PFSK-1 (cell line): ENCODE measurements at regions not wholly inside any gene's neighbourhood (a gene's known extent, or its start where the extent isn't known, plus 50 kb on each side); places are given as distances from the start of the nearest gene placed in this dataset.

Experiments used
- FOXP2 ChIP-seq: optimal IDR thresholded peaks from 2 replicates; pipeline ENCODE3; 2011; ENCODE audit warnings: borderline replicate concordance, control low read depth, inconsistent platforms; ENCODE audit not compliant: insufficient read depth; ENCODE audit errors: extremely low read length, extremely low read depth
- POLR2AphosphoS5 ChIP-seq: IDR thresholded peaks from 2 replicates; pipeline ENCODE4 v1.6.1; 2012; ENCODE audit warnings: low read depth, mild to moderate bottlenecking, control low read depth, low read length, moderate library complexity
- REST ChIP-seq, 2 experiments: IDR thresholded peaks; 2 replicates each; pipeline versions ENCODE4 v1.6.1 to v1.8.0; 2011 to 2012; ENCODE audit warnings: low read depth in 2 of 2, low read length in 2 of 2, control low read depth in 1 of 2, inconsistent platforms in 1 of 2, mild to moderate bottlenecking in 1 of 2, moderate library complexity in 1 of 2; ENCODE audit not compliant: insufficient read depth in 1 of 2
- SIN3A ChIP-seq: IDR thresholded peaks from 2 replicates; pipeline ENCODE4 v1.6.1; 2012; ENCODE audit warnings: mild to moderate bottlenecking, low read length, moderate library complexity, borderline replicate concordance; ENCODE audit not compliant: insufficient read depth
- TAF1 ChIP-seq: IDR thresholded peaks from 2 replicates; pipeline ENCODE4 v1.6.1; 2012; ENCODE audit warnings: low read length, control low read depth, borderline replicate concordance; ENCODE audit not compliant: insufficient read depth

DNA sequence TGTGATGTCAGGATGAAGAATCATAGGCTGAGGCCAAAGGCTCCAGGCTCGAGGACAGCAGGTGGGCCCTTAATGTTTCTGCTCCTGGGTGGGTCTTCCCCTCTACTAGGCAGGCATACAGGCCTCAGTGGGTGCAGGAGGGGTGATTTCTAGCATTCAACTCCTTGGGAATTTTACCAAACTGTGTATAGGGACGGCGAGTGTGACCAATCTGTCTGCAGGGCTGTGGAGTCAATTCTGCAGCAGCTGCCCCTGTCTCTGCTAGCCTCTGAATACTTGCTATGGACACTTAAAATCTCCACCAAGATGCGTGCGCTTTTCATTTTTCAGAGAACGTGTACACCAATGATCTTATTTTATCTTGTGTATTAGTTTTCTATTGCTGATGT lies 115.5 kb downstream of the WDR11 start:
- TF ChIP-seq REST (IDR thresholded peaks at IDR 0.05; ENCODE audit: insufficient read depth in 1 of 2, low read depth in 2 of 2, low read length in 2 of 2), result no peak
- TF ChIP-seq FOXP2, result no peak
- TF ChIP-seq SIN3A, result no peak
- TF ChIP-seq POLR2AphosphoS5, result no peak
- no peak for TF ChIP-seq TAF1

GRCh38 chr10:120969219-120969645 lies 118.1 kb downstream of the WDR11 start:
- no peak for TF ChIP-seq REST (IDR thresholded peaks at IDR 0.05; ENCODE audit: insufficient read depth in 1 of 2, low read depth in 2 of 2, low read length in 2 of 2)
- TF ChIP-seq POLR2AphosphoS5, result no peak
- TF ChIP-seq TAF1, result no peak
- no peak for TF ChIP-seq FOXP2
- TF ChIP-seq SIN3A, result no peak

DNA sequence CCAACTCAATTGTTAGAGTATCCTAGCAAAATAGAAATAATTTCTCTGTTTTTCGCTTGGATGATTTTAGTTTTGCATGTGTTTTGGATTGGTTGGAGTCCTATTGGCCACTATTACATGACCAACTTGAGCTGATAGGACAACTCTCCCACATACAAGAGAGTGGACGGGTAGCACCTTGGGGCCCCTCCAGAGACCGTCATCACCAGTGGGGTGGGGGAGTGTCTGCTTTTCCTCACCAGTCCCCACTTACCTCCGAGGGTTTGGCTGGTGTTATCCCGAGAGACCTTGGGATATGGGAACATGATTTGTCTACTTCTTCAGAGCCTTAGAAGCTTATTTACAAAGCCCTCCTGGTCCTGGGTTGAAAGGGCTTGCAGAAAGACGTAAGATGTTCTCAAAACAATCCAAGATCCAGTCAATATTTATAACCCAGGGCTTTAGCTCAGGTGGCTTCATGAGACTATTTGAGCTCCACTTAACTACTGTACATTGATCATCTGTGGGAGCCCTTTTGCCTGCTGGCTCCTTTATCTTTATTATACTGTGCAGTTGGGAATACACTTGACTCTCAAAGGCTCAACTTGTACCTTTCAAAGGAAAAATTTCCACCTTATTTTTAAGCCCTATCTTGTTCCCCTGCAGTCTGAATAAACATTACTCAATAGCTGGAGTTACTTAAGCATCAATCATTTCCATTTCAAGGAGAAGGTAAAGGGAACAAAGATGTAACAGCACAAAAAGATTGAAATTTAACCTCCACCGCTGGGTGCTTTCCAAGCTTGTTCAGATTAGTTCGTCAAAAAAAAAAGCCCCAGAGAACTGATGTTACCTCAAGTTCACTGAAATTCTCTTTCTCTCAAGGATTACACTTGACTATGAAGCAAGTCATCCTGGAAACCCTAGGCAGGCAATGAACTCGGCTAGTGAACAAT lies 119.7 kb downstream of the WDR11 start:
- TF ChIP-seq POLR2AphosphoS5 (no peak), TAF1 (no peak), SIN3A (no peak), FOXP2 (no peak), REST (IDR thresholded peaks at IDR 0.05; ENCODE audit: insufficient read depth in 1 of 2, low read depth in 2 of 2, low read length in 2 of 2) (no peak)

GRCh38 chr10:120971671-120972070 lies 120.5 kb downstream of the WDR11 start:
- TF ChIP-seq SIN3A (no peak), TAF1 (no peak), REST (IDR thresholded peaks at IDR 0.05; ENCODE audit: insufficient read depth in 1 of 2, low read depth in 2 of 2, low read length in 2 of 2) (no peak), POLR2AphosphoS5 (no peak), FOXP2 (no peak)
